ENCODE measurements at regions not wholly inside any gene's neighbourhood (a gene's known extent, or its start where the extent isn't known, plus 50 kb on each side); places are given as distances from the start of the nearest gene placed in this dataset.
"Not testable (repeated sequence)": the region's sequence is repeated elsewhere in the genome, so short reads cannot be mapped to it uniquely, and the experiment has no call there.

- no peak for DNase-seq (ENCODE audit: low spot score)
These were observed 50.5 kb upstream of the GRIN2A start for GRCh38 chr16:10232757-10233156.

DNA sequence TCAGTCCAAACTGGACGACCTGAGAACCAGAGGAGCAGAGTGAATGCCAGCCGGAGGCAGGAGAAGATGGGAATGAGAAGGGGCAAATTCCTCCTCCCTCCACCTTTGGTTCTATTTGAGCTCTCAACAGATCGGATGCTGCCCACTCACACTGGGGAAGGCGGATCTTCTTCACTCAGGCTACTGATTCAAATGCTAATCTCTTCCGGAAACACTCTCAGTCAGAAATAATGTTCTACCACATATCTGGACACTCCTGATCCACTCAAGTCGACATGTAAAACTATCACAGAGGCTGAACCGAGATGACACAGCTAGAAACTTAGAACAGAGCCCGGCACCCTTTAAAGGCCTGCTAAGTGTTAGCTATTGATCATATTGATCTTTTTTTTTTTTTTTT lies 57.4 kb upstream of the GRIN2A start:
- no peak for DNase-seq (ENCODE audit: low spot score)

DNA sequence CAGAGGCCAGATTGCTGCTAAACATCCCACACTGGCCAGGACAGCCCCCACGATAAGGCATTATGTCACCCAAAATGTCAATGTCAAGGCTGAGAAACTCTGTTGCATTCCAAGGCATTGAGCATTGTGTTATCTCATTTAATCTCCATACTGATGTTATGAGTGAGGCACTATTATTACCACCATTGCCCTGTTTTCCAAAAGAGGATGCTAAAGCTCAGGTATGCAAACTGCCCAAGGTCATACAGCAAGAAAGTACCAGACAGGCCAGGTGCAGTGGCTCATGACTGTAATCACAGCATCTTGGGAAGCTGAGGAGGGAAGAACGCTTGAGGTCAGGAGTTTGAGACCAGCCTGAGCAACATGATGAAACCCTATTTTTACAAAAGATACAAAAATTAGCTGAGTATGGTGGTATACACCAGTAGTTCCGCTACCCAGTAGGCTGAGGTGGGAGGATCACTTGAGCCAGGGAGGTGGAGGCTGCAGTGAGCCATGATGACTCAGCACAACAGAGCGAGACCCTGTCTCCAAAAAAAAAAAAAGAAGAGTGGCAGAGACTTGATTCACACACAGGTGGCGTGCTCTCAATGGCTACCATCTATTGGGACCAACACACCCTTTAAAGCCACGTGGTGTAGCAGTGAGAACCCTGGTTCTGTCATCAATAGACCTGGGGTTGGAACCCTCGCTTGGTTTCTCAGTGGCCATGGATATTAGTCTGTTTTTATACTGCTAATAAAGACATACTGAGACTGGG lies 58.8 kb upstream of the GRIN2A start:
- peak; percentile 58 for DNase-seq (ENCODE audit: low spot score)

- DNase-seq (ENCODE audit: low spot score): no peak
These were observed 59.9 kb upstream of the GRIN2A start for GRCh38 chr16:10242097-10242496.

GRCh38 chr16:10242916-10243315 lies 60.7 kb upstream of the GRIN2A start:
- DNase-seq (ENCODE audit: low spot score): no peak

DNA sequence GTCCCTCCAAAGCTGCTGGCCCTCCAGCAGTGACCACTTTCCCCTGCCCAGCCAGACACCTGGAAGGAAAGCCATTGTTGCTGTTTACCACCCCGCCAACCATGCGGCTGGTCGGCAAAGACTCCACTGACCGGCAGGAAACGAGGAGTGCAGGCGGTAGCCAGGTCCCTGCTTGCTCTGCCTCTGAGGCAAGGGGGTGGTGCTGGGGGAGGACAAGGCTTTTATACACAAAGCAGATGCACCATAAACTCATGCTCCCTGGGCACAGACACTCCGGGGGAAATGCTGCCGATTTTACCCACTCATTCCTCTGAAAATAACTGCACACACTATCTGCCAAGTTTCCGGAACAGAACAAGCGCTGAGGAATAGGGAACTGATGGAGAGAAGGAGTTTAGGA lies 62.8 kb upstream of the GRIN2A start:
- DNase-seq (ENCODE audit: low spot score): no peak

DNA sequence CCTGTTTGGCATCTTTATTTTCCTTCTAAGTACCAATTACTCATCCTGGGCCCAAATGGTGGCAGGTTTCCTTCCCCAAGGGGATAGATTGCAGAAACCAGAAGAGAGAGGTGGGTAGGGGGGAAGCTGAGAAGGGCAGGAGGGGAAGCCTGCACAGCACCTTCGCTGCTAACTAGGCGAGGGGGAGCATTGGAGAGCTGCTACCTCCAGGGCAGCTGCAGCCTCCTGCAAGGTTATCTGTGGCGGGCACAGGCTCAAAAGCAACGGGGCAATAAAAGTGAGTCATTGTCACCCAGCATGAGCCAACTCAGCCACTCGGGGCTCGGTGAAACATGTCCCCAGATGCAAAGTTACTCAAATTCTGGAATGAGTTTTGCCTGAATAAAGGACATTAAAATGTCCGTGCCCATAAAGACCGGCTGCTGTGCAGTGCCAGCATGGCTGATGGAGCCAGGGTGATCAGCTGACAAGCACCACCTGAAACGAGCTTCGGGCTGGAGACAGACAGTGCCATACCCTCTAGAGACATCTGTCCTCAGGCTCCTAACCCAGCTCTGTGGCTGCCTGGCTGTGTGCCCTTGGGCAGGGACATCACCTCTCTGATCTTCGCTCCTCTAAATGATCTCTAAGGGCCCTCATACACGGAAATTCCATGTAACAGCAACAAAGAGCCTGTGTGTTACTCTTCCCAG lies 68.1 kb upstream of the GRIN2A start:
- no peak for DNase-seq (ENCODE audit: low spot score)

DNA sequence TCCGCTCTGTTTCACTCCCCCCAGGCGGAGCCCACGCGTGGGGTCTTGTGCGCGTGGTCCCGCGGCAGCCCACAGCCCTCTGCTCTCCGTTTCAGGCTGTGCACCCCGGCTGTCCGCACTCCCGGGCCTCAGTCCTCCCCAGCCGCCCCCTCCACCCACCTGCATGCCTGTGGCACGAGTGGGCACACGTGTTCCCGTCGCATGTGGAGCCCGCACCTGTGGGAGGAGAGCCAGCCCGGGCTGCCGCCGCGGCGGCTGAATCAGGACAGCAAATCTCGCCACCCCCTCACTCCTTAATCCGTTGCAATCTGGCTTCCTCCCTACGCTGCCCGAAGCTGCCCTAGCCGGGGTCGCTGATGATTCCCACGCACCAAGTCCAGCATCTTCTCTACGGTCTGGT lies 69.9 kb upstream of the GRIN2A start:
- DNase-seq (ENCODE audit: low spot score): no peak

- no peak for DNase-seq (ENCODE audit: low spot score)
These were observed 71.2 kb upstream of the GRIN2A start for GRCh38 chr16:10253409-10253808.

DNA sequence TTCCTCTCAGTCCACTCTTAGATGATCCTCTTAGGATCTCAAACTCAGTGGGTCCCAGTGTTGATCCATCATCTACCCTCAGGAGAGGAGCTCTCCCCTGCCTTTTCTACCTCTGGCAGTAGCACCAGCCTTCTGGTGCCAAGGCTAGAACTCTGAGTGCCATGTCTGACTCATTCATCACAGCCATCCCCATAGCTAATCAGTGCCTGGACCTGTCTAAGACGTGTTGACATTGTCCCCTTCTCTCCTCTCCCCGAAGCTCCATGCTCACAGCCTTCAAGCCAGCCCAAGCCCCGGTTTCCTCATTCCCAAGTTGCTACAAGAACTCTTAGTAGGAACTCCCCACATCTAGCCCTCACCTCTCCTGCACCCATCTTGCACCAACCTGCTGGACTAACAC lies 73.5 kb upstream of the GRIN2A start:
- no peak for DNase-seq (ENCODE audit: low spot score)

GRCh38 chr16:10256784-10257641 lies 74.8 kb upstream of the GRIN2A start:
- DNase-seq (ENCODE audit: low spot score): peak; percentile 31

DNA sequence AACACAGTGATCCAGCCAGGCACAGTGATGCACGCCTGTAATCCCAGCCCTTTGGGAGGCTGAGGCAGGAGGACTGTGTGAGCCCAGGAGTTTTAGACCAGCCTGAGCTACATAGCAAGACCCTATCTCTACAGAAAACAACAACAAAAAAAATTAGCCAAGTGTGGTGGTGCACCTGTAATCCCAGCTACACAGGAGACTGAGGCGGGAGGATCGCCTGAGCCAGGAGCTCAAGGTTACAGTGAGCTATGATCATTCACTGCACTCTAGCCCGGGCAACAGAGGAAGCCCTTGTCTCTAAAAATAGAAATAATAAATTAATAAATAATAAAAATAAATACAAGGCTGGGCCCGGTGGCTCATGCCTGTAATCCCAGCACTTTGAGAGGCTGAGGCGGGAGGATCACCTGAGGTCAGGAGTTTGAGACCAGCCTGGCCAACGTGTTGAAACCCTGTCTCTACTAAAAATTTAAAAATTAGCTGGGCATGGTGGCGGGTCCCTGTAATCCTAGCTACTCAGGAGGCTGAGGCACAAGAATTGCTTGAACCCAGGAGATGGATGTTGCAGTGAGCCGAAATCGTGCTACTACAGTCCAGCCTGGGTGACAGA lies 75.5 kb upstream of the GRIN2A start:
- DNase-seq (ENCODE audit: low spot score): not testable (repeated sequence)

DNA sequence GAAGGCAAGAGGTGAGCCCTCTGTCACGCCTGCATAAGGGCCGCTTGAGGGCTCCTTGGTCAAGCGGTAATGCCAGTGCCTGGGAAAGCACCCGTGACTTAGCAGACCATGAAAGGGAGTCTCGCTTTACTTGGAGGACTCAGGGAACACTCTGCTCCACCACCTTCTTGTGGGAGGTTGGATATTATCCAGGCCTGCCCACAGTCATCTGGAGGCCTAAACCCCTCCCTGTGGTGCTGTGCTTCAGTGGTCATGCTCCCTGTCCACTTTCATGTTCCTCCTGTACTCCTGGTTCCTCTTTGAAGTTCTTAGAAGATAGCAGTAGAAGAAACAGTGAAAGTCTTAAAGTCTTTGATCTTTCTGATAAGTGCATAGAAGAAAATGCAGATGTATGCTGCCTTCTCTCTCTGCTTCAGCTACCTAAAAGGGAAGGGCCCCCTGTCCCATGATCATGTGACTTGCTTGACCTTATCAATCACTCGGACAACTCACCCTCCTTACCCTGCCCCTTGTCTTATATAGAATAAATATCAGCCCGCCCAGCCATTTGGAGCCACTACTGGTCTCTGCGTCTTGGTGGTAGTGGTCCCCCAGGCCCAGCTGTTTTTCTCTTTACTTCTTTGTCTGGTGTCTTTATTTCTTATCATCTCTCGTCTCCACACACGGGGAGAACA lies 76.8 kb upstream of the GRIN2A start:
- peak; percentile 81 for DNase-seq (ENCODE audit: low spot score)

DNA sequence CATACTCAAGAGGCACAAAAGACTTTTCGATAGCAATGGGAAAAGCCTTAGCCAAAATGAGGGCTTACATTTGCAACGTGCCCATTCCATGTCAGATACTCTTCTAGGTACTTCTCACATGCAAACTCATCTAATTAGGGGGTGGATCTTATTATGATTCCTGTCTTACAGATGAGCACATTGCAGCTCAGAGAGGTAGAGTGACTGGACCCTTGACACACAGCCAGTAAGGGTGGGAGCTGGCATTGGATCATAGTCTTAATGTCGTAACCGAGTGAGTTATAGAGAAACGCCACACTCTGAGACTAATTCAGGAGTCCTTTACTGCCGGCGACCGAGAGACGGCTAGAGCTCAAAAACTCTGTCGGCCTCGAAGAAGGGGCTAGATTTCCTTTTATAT lies 78.8 kb upstream of the GRIN2A start:
- no peak for DNase-seq (ENCODE audit: low spot score)

DNA sequence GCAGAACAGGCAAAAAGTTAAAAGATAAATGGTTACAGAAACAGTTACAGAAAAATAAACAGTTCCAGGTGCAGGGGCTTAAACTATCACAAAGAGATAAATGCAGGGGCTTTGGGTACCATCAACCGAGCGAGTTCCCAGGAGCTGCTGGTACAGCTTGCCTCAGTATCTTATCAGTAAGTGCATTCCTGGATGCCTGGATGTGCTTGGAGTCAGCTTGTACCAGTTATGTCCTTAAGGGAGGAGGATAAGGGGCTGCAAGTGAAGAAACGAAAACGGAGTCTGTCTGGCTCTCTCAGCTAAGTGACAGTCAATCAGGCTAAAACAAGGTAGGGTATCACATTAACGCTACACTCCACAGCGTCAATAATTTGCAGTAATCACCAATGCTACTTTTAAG lies 79.3 kb upstream of the GRIN2A start:
- not testable (repeated sequence) for DNase-seq (ENCODE audit: low spot score)

GRCh38 chr16:10262377-10263132 lies 80.3 kb upstream of the GRIN2A start:
- no peak for DNase-seq (ENCODE audit: low spot score)

GRCh38 chr16:10265770-10266615 lies 83.8 kb upstream of the GRIN2A start:
- DNase-seq (ENCODE audit: low spot score): no peak

DNA sequence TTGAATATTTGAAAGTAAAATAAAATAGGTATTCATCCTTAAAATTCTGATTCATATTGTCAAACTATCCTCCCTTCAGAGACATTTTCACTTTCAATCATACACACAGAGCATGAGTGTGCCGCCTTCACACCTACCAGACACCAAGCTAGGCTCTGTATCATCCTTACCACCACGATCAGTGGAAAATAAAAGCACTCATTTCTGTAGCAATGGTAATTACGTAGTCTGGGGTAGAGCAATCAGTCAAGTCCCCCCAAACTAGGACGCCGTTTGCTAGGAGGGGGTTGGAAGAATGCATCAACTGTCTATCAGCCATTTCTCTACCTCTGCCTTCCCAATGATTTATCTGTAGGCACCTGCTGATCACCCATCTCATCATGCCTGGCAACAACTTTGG lies 84.6 kb upstream of the GRIN2A start:
- DNase-seq (ENCODE audit: low spot score): no peak

- no peak for DNase-seq (ENCODE audit: low spot score)
These were observed 87.4 kb upstream of the GRIN2A start for GRCh38 chr16:10269632-10270031.

DNA sequence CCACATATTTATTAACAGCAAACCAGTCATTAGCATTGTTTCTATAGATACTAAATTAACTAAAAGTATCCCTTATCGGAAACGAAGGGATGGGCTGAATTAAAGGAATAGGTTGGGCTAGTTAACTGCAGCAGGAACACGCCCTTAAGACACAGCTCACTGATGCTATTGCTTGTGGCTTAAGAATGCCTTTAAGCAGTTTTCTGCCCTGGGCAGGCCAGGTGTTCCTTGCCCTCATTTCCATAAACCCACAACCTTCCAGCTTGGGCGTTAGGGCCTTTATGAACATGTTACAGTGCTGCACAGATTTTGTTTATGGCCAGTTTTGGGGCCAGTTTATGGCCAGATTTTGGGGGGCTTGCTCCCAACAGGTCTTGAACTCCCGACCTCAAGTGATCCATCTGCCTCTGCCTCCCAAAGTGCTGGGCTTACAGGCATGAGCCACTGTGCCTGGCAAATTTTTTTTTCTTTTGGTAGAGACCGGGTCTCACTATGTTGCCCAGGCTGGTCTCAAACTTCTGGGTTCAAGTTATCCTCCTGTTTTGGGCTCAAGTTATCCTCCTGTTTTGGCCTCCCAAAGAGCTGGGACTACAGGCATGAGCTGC lies 90.1 kb upstream of the GRIN2A start:
- DNase-seq (ENCODE audit: low spot score): not testable (repeated sequence)
